IMR-90 (cell line): ENCODE measurements at regions not wholly inside any gene's neighbourhood (a gene's known extent, or its start where the extent isn't known, plus 50 kb on each side); places are given as distances from the start of the nearest gene placed in this dataset.

Experiments
- CHD1 ChIP-seq: IDR thresholded peaks from 2 replicates; pipeline ENCODE4 v1.6.1; 2012; ENCODE audit warnings: low read depth, low read length, improper control_type of control experiment
- POLR2A ChIP-seq: IDR thresholded peaks from 2 replicates; pipeline ENCODE4 v1.6.1; 2012; ENCODE audit warnings: mild to moderate bottlenecking, low read depth, low read length
- RAD21 ChIP-seq: IDR thresholded peaks from 2 replicates; pipeline ENCODE4 v1.6.1; 2012; ENCODE audit warnings: low read length, improper control_type of control experiment
- RFX5 ChIP-seq: IDR thresholded peaks from 2 replicates; pipeline ENCODE4 v1.8.0; 2012; ENCODE audit warnings: low read depth, mild to moderate bottlenecking, low read length, moderate library complexity
- TF ChIP-seq, protein P1 (sequence below): conservative IDR thresholded peaks from 2 replicates; pipeline ENCODE4 v1.5.1; 2012; ENCODE audit warnings: mild to moderate bottlenecking, low read depth, low read length, improper control_type of control experiment
- TF ChIP-seq, protein P2 (sequence below): fragments of 150-350 bp; IDR thresholded peaks from 2 replicates; pipeline ENCODE4 v1.6.1; 2017; ENCODE audit warnings: mild to moderate bottlenecking, antibody characterized with exemption, low read length, low read depth

DNA sequence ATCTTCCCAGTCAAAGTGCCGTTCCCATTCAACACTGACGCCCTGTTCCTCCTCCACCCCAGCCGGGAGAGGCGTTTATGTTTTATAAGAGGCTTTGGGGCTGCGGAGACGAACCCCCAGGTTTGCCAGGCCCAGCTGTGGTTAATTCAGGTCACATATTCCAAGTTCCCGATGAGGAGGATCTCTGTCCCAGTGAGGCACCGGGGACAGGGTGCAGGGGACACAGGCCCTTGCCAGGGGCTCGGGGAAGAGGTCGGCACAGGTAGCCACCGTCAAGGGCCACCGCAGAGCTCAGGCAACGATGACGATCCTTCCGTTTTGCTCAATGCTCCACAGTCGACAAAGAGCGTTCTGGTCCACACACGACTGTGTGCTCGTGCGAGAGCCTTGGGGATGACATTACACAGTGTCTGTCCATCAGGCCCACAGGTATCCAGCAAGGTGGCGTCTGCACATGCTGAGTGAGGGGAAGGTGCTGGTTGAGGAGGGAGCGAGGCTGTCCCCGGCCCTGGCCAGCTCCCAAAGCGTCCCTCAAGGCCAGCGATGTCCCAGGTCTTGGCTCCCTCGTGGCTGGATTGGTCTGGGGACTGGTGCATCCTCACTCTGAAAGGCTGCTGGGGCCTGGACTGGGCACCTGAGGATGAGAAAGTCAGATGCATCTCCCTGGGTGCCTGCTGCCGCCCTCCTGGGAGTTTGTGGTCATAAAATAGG, 189.2 kb upstream of the C14orf180 start:
- TF ChIP-seq RFX5 = no peak
- TF ChIP-seq, protein P1, sequence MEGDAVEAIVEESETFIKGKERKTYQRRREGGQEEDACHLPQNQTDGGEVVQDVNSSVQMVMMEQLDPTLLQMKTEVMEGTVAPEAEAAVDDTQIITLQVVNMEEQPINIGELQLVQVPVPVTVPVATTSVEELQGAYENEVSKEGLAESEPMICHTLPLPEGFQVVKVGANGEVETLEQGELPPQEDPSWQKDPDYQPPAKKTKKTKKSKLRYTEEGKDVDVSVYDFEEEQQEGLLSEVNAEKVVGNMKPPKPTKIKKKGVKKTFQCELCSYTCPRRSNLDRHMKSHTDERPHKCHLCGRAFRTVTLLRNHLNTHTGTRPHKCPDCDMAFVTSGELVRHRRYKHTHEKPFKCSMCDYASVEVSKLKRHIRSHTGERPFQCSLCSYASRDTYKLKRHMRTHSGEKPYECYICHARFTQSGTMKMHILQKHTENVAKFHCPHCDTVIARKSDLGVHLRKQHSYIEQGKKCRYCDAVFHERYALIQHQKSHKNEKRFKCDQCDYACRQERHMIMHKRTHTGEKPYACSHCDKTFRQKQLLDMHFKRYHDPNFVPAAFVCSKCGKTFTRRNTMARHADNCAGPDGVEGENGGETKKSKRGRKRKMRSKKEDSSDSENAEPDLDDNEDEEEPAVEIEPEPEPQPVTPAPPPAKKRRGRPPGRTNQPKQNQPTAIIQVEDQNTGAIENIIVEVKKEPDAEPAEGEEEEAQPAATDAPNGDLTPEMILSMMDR = no peak
- TF ChIP-seq POLR2A = no peak
- TF ChIP-seq, protein P2, sequence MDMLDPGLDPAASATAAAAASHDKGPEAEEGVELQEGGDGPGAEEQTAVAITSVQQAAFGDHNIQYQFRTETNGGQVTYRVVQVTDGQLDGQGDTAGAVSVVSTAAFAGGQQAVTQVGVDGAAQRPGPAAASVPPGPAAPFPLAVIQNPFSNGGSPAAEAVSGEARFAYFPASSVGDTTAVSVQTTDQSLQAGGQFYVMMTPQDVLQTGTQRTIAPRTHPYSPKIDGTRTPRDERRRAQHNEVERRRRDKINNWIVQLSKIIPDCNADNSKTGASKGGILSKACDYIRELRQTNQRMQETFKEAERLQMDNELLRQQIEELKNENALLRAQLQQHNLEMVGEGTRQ = no peak
- no peak for TF ChIP-seq CHD1
- TF ChIP-seq RAD21 = no peak
